OCI-LY7 (cell line): ENCODE measurements at regions not wholly inside any gene's neighbourhood (a gene's known extent, or its start where the extent isn't known, plus 50 kb on each side); places are given as distances from the start of the nearest gene placed in this dataset.

Source experiments
- BruUV-seq: library from RNA; stranded (reverse); fragments of 400-500 nt; replicated peaks from 2 replicates; lab custom pipeline; 2021; lab: Mats Ljungman, UMichigan
- CTCF ChIA-PET: fragments of 300-600 bp; sonication (Branson Sonifier 250); formaldehyde crosslinking; loops from one replicate; lab custom pipeline; 2022; ENCODE audit warnings: antibody characterized with exemption; ENCODE audit not compliant: unreplicated experiment; lab: Charles Lee
- POLR2A ChIA-PET: fragments of 300-600 bp; sonication (Branson Sonifier 250); formaldehyde crosslinking; loops from one replicate; lab custom pipeline; 2022; ENCODE audit warnings: antibody characterized with exemption; lab: Charles Lee
- DNase-seq: peaks from one replicate; pipeline ENCODE4 v3.0.0-alpha.2; 2015; ENCODE audit warnings: low spot score
- H2AFZ ChIP-seq: fragments of 200-600 bp; sonication (generic), shearing (Covaris generic); 2 replicates; pipeline ENCODE4 v1.6.1; 2014; ENCODE audit warnings: mild to moderate bottlenecking, antibody characterized with exemption, low read length, moderate library complexity
- H3K27ac ChIP-seq: fragments of 200-600 bp; sonication (generic); 2 replicates; pipeline ENCODE4 v1.5.1; 2014; ENCODE audit warnings: mixed run types, low read depth, mild to moderate bottlenecking, moderate library complexity, low read length, inconsistent platforms; ENCODE audit not compliant: poor library complexity, severe bottlenecking
- H3K36me3 ChIP-seq: fragments of 200-600 bp; sonication (generic); 2 replicates; pipeline ENCODE4 v1.6.1; 2014; ENCODE audit warnings: mild to moderate bottlenecking, antibody characterized with exemption, low read length, moderate library complexity, mixed read lengths; ENCODE audit not compliant: insufficient read depth
- H3K4me1 ChIP-seq: fragments of 200-600 bp; sonication (generic); 2 replicates; pipeline ENCODE4 v1.5.1; 2014; ENCODE audit warnings: mild to moderate bottlenecking, low read length; ENCODE audit not compliant: insufficient read depth, poor library complexity, severe bottlenecking
- H3K4me2 ChIP-seq: fragments of 200-600 bp; sonication (generic); 2 replicates; pipeline ENCODE4 v1.6.1; 2014; ENCODE audit warnings: mild to moderate bottlenecking, low read length
- H3K4me3 ChIP-seq: fragments of 200-600 bp; sonication (generic); 2 replicates; pipeline ENCODE4 v1.5.1; 2014; ENCODE audit warnings: mild to moderate bottlenecking, low read depth, low read length; ENCODE audit not compliant: poor library complexity, severe bottlenecking
- H3K79me2 ChIP-seq: fragments of 200-600 bp; sonication (generic); 2 replicates; pipeline ENCODE4 v1.6.1; 2016; ENCODE audit warnings: low read depth, mild to moderate bottlenecking, low read length, moderate library complexity, mixed read lengths; ENCODE audit not compliant: insufficient read depth
- H3K9me2 ChIP-seq: fragments of 200-600 bp; sonication (generic); 2 replicates; pipeline ENCODE4 v1.6.1; 2016; ENCODE audit warnings: mild to moderate bottlenecking, low read length, mixed read lengths; ENCODE audit not compliant: insufficient read depth
- H3K9me3 ChIP-seq: fragments of 200-600 bp; sonication (generic); 2 replicates; pipeline ENCODE4 v1.6.1; 2014; ENCODE audit warnings: mild to moderate bottlenecking, mixed run types, low read length, mixed read lengths
- H4K20me1 ChIP-seq: fragments of 200-600 bp; sonication (generic); 2 replicates; pipeline ENCODE4 v1.6.1; 2014; ENCODE audit warnings: mild to moderate bottlenecking, antibody characterized with exemption, low read length, moderate library complexity, mixed read lengths; ENCODE audit not compliant: insufficient read depth
- CTCF ChIP-seq: fragments of 200-600 bp; sonication (generic); conservative IDR thresholded peaks from 2 replicates; pipeline ENCODE4 v1.5.1; 2014; ENCODE audit warnings: mild to moderate bottlenecking, antibody characterized with exemption, low read length, moderate library complexity, mixed read lengths
- EZH2phosphoT487 ChIP-seq: fragments of 200-600 bp; sonication (generic); IDR thresholded peaks from 2 replicates; pipeline ENCODE4 v1.6.1; 2018; ENCODE audit warnings: low read depth, borderline replicate concordance, mild to moderate bottlenecking, mixed run types, antibody characterized with exemption, low read length, moderate library complexity, mixed read lengths
- intact Hi-C: fragments of 100-400 bp; cut with micrococcal nuclease; formaldehyde crosslinking; loops from one replicate; pipeline ENCODE4 v1.10.0; 2022; ENCODE audit not compliant: unreplicated experiment

DNA sequence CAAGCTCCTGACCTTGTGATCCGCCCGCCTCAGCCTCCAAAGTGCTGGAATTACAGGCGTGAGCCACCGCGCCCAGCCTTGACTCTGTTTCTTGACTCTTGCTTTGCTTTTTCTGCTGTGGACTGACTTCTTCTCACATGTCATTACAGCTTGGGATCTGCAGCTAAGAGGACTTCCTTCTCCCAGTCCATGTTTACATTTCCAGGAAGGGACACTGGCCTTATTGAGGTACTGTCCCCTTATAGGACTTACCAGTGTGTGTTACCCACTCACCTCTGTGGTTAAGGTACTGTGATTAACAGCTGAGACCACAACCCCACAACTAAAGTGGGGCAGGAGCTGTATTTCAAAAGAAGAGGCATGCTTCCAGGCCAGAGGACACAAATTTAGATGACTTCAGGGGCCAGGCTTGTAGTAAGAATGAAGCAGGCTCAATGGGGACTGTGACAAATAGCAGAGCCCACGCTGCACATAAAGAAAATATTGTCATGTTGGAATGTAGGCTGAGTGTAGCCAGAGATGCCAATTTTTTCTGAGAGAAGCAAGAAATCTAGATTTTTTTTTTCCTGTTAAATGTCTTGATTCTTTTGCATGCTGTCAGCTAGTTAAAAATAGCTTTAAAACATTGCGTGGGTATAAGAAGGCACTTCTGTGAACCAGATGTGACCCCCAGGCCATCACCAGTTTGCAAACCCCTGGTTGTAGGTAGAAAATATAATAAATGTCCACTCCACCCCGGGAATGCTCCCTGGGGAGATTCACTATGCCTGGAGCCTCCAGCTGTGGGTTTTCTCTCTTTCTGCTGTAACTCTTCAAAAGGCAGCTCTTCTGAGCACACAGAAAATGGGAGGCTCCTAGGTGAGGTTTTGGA lies 75.0 kb downstream of the PTPDC1 start:
- Histone ChIP-seq H3K9me3 (peaks cover 5% of the 10 kb centered on the region; the same call in 1 of the 2 replicates), H3K36me3 (no peaks in the 10 kb centered on the region), H3K79me2 (no peaks in the 10 kb centered on the region), H3K4me1 (peaks cover 21% of the 10 kb centered on the region), H3K27ac (no peak overlapping the region), H3K4me3 (no peak overlapping the region), H2AFZ (no peak overlapping the region), H4K20me1 (no peaks in the 10 kb centered on the region), H3K9me2 (no peaks in the 10 kb centered on the region), H3K4me2 (no peak overlapping the region)
- TF ChIP-seq EZH2phosphoT487: no peak
- no peak for TF ChIP-seq CTCF
- CTCF ChIA-PET: no interaction called here
- intact Hi-C loops: no loop called here
- BruUV-seq: no TSS peak
- POLR2A ChIA-PET: interaction anchor here (0.6 to 1.5 kb wide), 3 partner anchors 13 to 226 kb away, joined by 3 to 4 read pairs (median 3); no protein-coding TSS in a partner anchor
- DNase-seq: no peak

DNA sequence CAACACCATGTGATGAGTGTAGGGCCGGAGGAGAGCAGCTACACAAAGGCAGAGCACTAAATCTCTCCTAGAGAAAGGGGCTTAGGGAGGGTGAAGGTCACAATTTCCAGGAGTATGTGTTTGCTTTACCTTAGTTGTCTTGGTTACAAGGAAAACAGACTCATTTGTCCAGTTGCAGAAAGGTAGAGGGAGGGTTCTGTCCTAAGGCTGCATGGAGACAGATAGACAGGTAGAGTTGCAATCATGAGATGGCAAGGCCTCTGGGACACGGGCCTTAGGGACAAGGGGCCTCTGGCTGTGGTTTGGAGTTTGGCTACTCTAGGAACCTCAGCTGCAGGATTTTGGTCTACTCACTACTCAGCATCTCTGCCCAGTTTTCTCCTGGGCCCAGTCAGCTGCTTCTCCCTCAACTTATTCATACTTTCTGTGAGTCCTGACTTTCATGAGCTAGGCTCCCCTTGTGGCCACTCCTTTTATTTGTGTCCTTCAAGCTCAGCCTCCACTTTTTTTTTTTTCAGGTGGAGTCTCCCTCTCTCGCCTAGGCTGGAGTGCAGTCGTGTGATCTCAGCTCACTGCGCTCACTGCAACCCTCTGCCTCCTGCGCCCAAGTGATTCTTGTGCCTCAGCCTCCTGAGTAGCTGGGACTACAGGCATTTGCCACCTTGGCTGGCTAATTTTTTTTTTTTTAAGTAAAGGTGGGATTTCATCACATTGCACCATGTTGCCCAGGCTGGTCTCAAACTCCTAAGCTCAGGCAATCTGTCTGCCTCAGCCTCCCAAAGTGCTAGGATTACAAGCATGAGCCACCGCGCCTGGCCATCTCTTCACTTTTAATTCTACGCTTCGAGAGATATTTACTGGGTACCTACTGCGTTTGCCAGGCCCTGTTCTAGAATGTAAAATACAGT lies 76.6 kb downstream of the PTPDC1 start:
- Histone ChIP-seq H3K4me2 (no peak overlapping the region), H2AFZ (no peak overlapping the region), H3K4me1 (peaks cover 27% of the 10 kb centered on the region), H4K20me1 (no peaks in the 10 kb centered on the region), H3K9me3 (no peaks in the 10 kb centered on the region), H3K27ac (no peak overlapping the region), H3K9me2 (no peaks in the 10 kb centered on the region), H3K79me2 (no peaks in the 10 kb centered on the region), H3K4me3 (no peak overlapping the region), H3K36me3 (no peaks in the 10 kb centered on the region)
- BruUV-seq: no TSS peak
- ChIA-PET CTCF (no interaction called here), POLR2A (no interaction called here)
- DNase-seq: peak; percentile 30
- no peak for TF ChIP-seq EZH2phosphoT487
- TF ChIP-seq CTCF: peak; percentile 54
- intact Hi-C loops: no loop called here
